Caco-2 (cell line): ENCODE measurements at regions not wholly inside any gene's neighbourhood (a gene's known extent, or its start where the extent isn't known, plus 50 kb on each side); places are given as distances from the start of the nearest gene placed in this dataset.

Experiments used
- BruUV-seq: library from RNA; stranded (reverse); fragments of 400-500 nt; replicated peaks from 2 replicates; lab custom pipeline; 2021; lab: Mats Ljungman, UMichigan
- CTCF ChIA-PET: fragments of 300-600 bp; sonication (Branson Sonifier 250); formaldehyde crosslinking; loops from one replicate; lab custom pipeline; 2022; ENCODE audit warnings: antibody characterized with exemption; lab: Charles Lee
- POLR2A ChIA-PET: fragments of 300-600 bp; sonication (Branson Sonifier 250); formaldehyde crosslinking; loops from one replicate; lab custom pipeline; 2022; ENCODE audit warnings: antibody characterized with exemption; lab: Charles Lee
- DNase-seq, 2 experiments: peaks; one replicate each; pipeline versions ENCODE4 v3.0.0 to v3.0.0-alpha.2; 2020 to 2022
- H3K27me3 ChIP-seq: replicated peaks from 2 replicates; pipeline ENCODE4 v1.6.0; 2011; ENCODE audit warnings: low read length; ENCODE audit not compliant: control insufficient read depth, insufficient read depth
- H3K36me3 ChIP-seq: 2 replicates; pipeline ENCODE4 v1.5.1; 2011; ENCODE audit warnings: low read length; ENCODE audit not compliant: control insufficient read depth, insufficient read depth
- H3K4me1 ChIP-seq: fragments of 250-450 bp; sonication (Bioruptor Pico); 2 replicates; pipeline ENCODE4 v1.5.1; 2020; ENCODE audit warnings: mild to moderate bottlenecking
- H3K4me3 ChIP-seq: 2 replicates; pipeline ENCODE4 v1.5.1; 2011; ENCODE audit warnings: low read depth, mild to moderate bottlenecking, control low read depth, low read length
- H3K9me3 ChIP-seq: fragments of 250-450 bp; sonication (Bioruptor Pico); 2 replicates; pipeline ENCODE4 v1.5.1; 2020; ENCODE audit warnings: mild to moderate bottlenecking, moderate library complexity
- H3K27ac Mint-ChIP-seq: one replicate; pipeline ENCODE4 v1.8.0; 2022; ENCODE audit warnings: mixed read lengths; ENCODE audit not compliant: unreplicated experiment
- H3K27me3 Mint-ChIP-seq: one replicate; pipeline ENCODE4 v1.8.0; 2022; ENCODE audit warnings: mixed read lengths; ENCODE audit not compliant: insufficient read depth, unreplicated experiment
- H3K36me3 Mint-ChIP-seq: one replicate; pipeline ENCODE4 v1.8.0; 2022; ENCODE audit warnings: mild to moderate bottlenecking, mixed read lengths; ENCODE audit not compliant: insufficient read depth, unreplicated experiment
- H3K4me1 Mint-ChIP-seq: one replicate; pipeline ENCODE4 v1.8.0; 2022; ENCODE audit warnings: low read depth, mixed read lengths; ENCODE audit not compliant: unreplicated experiment
- H3K4me3 Mint-ChIP-seq: one replicate; pipeline ENCODE4 v1.8.0; 2022; ENCODE audit warnings: mild to moderate bottlenecking, moderate library complexity, mixed read lengths; ENCODE audit not compliant: unreplicated experiment
- H3K9me3 Mint-ChIP-seq: one replicate; pipeline ENCODE4 v1.8.0; 2022; ENCODE audit warnings: mixed read lengths; ENCODE audit not compliant: unreplicated experiment
- CTCF ChIP-seq, 2 experiments: fragments of 200-600 bp in 1 of 2; IDR thresholded peaks; 1 replicate in 1 of 2; 2 replicates in 1 of 2; pipeline versions ENCODE4 v1.5.1 to v1.8.0; 2011 to 2022; ENCODE audit warnings: antibody characterized with exemption in 1 of 2, control low read depth in 1 of 2, inconsistent platforms in 1 of 2, low read depth in 1 of 2, low read length in 1 of 2, mild to moderate bottlenecking in 1 of 2, moderate library complexity in 1 of 2; ENCODE audit not compliant: insufficient read depth in 1 of 2, severe bottlenecking in 1 of 2, unreplicated experiment in 1 of 2
- intact Hi-C: fragments of 100-400 bp; cut with micrococcal nuclease; formaldehyde crosslinking; loops from one replicate; pipeline ENCODE4 v1.10.0; 2022; ENCODE audit not compliant: unreplicated experiment

GRCh38 chr6:78615430-78615904, 251.9 kb upstream of the IRAK1BP1 start:
- intact Hi-C loops, result no loop called here
- no peaks in the 10 kb centered on the region for H3K27me3 ChIP-seq
- no peaks in the 10 kb centered on the region for H3K9me3 Mint-ChIP-seq
- H3K9me3 ChIP-seq, result no peaks in the 10 kb centered on the region
- no peaks in the 10 kb centered on the region for H3K36me3 Mint-ChIP-seq
- H3K4me3 ChIP-seq, result no peak overlapping the region
- no peak for TF ChIP-seq CTCF (IDR thresholded peaks at IDR 0.05; ENCODE audit: insufficient read depth in 1 of 2, low read depth in 1 of 2, low read length in 1 of 2, severe bottlenecking in 1 of 2, unreplicated experiment in 1 of 2)
- H3K4me1 ChIP-seq, result peaks cover 9% of the 10 kb centered on the region; the same call in 1 of the 2 replicates
- H3K4me1 Mint-ChIP-seq, result no peaks in the 10 kb centered on the region
- BruUV-seq, result no TSS peak
- H3K27me3 Mint-ChIP-seq, result no peaks in the 10 kb centered on the region
- no peak overlapping the region for H3K4me3 Mint-ChIP-seq
- H3K27ac Mint-ChIP-seq, result no peak overlapping the region
- no peak for DNase-seq
- H3K36me3 ChIP-seq, result no peaks in the 10 kb centered on the region
- ChIA-PET POLR2A (no interaction called here), CTCF (no interaction called here)

GRCh38 chr6:78618970-78619369, 248.4 kb upstream of the IRAK1BP1 start:
- CTCF ChIA-PET, result no interaction called here
- no peaks in the 10 kb centered on the region for H3K27me3 ChIP-seq

GRCh38 chr6:78623554-78623953, 243.8 kb upstream of the IRAK1BP1 start:
- intact Hi-C loops, result no loop called here
- Histone ChIP-seq H3K4me1 (peaks cover 9% of the 10 kb centered on the region; the same call in 1 of the 2 replicates), H3K4me3 (no peak overlapping the region), H3K27me3 (no peaks in the 10 kb centered on the region), H3K9me3 (no peaks in the 10 kb centered on the region), H3K36me3 (no peaks in the 10 kb centered on the region)
- Mint-ChIP-seq H3K27me3 (no peaks in the 10 kb centered on the region), H3K9me3 (no peaks in the 10 kb centered on the region), H3K4me3 (no peak overlapping the region), H3K27ac (no peak overlapping the region), H3K4me1 (no peaks in the 10 kb centered on the region), H3K36me3 (no peaks in the 10 kb centered on the region)
- POLR2A ChIA-PET, result no interaction called here
- no peak for TF ChIP-seq CTCF (IDR thresholded peaks at IDR 0.05; ENCODE audit: insufficient read depth in 1 of 2, low read depth in 1 of 2, low read length in 1 of 2, severe bottlenecking in 1 of 2, unreplicated experiment in 1 of 2)
- no TSS peak for BruUV-seq
- no peak for DNase-seq
- CTCF ChIA-PET, result no interaction called here

More at GRCh38 chr6:78618970-78619369, 248.4 kb upstream of the IRAK1BP1 start:
- Mint-ChIP-seq H3K36me3 (no peaks in the 10 kb centered on the region), H3K27ac (no peak overlapping the region), H3K4me1 (no peaks in the 10 kb centered on the region), H3K9me3 (no peaks in the 10 kb centered on the region), H3K27me3 (no peaks in the 10 kb centered on the region), H3K4me3 (no peak overlapping the region)
- DNase-seq, result no peak
- no peaks in the 10 kb centered on the region for H3K36me3 ChIP-seq
- TF ChIP-seq CTCF (IDR thresholded peaks at IDR 0.05; ENCODE audit: insufficient read depth in 1 of 2, low read depth in 1 of 2, low read length in 1 of 2, severe bottlenecking in 1 of 2, unreplicated experiment in 1 of 2), result no peak
- no peak overlapping the region for H3K4me3 ChIP-seq
- BruUV-seq, result no TSS peak
- intact Hi-C loops, result no loop called here
- POLR2A ChIA-PET, result no interaction called here
- no peaks in the 10 kb centered on the region for H3K9me3 ChIP-seq
- peaks cover 9% of the 10 kb centered on the region; the same call in 1 of the 2 replicates for H3K4me1 ChIP-seq
